ENCODE measurements at regions not wholly inside any gene's neighbourhood (a gene's known extent, or its start where the extent isn't known, plus 50 kb on each side); places are given as distances from the start of the nearest gene placed in this dataset.

- Histone ChIP-seq H3K9me3 (replicated peaks in 1 of 2; ENCODE audit: control insufficient read depth in 1 of 2, insufficient read depth in 1 of 2, low read length in 2 of 2) (no peaks in the 10 kb centered on the region), H3K27ac (ENCODE audit: low read depth in 1 of 2, low read length in 2 of 2) (no peak overlapping the region), H4K20me1 (ENCODE audit: insufficient read depth, low read length) (no peaks in the 10 kb centered on the region), H3K4me2 (replicated peaks; ENCODE audit: extremely low read depth, low read length, poor library complexity, severe bottlenecking) (no peak overlapping the region), H3K4me3 (replicated peaks in 1 of 3; ENCODE audit: low read depth in 2 of 3, low read length in 3 of 3) (no peak overlapping the region), H2AFZ (ENCODE audit: insufficient read depth, low read depth, low read length, poor library complexity, severe bottlenecking) (no peak overlapping the region), H3K27me3 (ENCODE audit: control insufficient read depth in 2 of 2, insufficient read depth in 2 of 2, low read length in 2 of 2) (no peaks in the 10 kb centered on the region), H3K36me3 (replicated peaks in 1 of 2; ENCODE audit: control insufficient read depth in 1 of 2, insufficient read depth in 2 of 2, low read length in 2 of 2) (no peaks in the 10 kb centered on the region), H3K4me1 (ENCODE audit: control insufficient read depth in 1 of 2, insufficient read depth in 2 of 2, low read length in 2 of 2) (no peaks in the 10 kb centered on the region), H3K79me2 (ENCODE audit: insufficient read depth, low read length) (no peaks in the 10 kb centered on the region), H3K9ac (ENCODE audit: insufficient read depth, low read length, poor library complexity, severe bottlenecking) (no peak overlapping the region)
- peak; percentile 84 for TF ChIP-seq CTCF (IDR thresholded peaks at IDR 0.05)
- intact Hi-C loops (cut with micrococcal nuclease) = no loop called here
- 17% methylated on average over 1 of the region's 1 CpG for WGBS (ENCODE audit: insufficient coverage)
- peak in 2 of 3 donors; percentile 9 to 10 for DNase-seq
- Mint-ChIP-seq H3K27me3 (ENCODE audit: low read depth in 3 of 3) (peaks cover 0 to 2% (median 0%) of the 10 kb centered on the region in 3 donors), H3K27ac (no peak overlapping the region), H3K4me3 (no peak overlapping the region), H3K4me1 (no peaks in the 10 kb centered on the region), H3K9me3 (peaks cover 0 to 5% (median 1%) of the 10 kb centered on the region in 7 donors), H3K36me3 (no peaks in the 10 kb centered on the region)
These were observed 1766.9 kb upstream of the SEL1L start for GRCh38 chr14:83300476-83301064.

GRCh38 chr14:83301791-83302190 lies 1768.1 kb upstream of the SEL1L start:
- Histone ChIP-seq H3K36me3 (replicated peaks in 1 of 2; ENCODE audit: control insufficient read depth in 1 of 2, insufficient read depth in 2 of 2, low read length in 2 of 2) (no peaks in the 10 kb centered on the region), H3K9ac (ENCODE audit: insufficient read depth, low read length, poor library complexity, severe bottlenecking) (no peak overlapping the region), H3K27me3 (ENCODE audit: control insufficient read depth in 2 of 2, insufficient read depth in 2 of 2, low read length in 2 of 2) (no peaks in the 10 kb centered on the region), H3K4me2 (replicated peaks; ENCODE audit: extremely low read depth, low read length, poor library complexity, severe bottlenecking) (no peak overlapping the region), H3K9me3 (replicated peaks in 1 of 2; ENCODE audit: control insufficient read depth in 1 of 2, insufficient read depth in 1 of 2, low read length in 2 of 2) (no peaks in the 10 kb centered on the region), H3K4me1 (ENCODE audit: control insufficient read depth in 1 of 2, insufficient read depth in 2 of 2, low read length in 2 of 2) (no peaks in the 10 kb centered on the region), H3K27ac (ENCODE audit: low read depth in 1 of 2, low read length in 2 of 2) (no peak overlapping the region), H2AFZ (ENCODE audit: insufficient read depth, low read depth, low read length, poor library complexity, severe bottlenecking) (peak overlapping the region; percentile 17), H4K20me1 (ENCODE audit: insufficient read depth, low read length) (no peaks in the 10 kb centered on the region), H3K79me2 (ENCODE audit: insufficient read depth, low read length) (no peaks in the 10 kb centered on the region), H3K4me3 (replicated peaks in 1 of 3; ENCODE audit: low read depth in 2 of 3, low read length in 3 of 3) (no peak overlapping the region)
- H3K27me3 Mint-ChIP-seq (ENCODE audit: low read depth in 3 of 3) = peaks cover 0 to 2% (median 0%) of the 10 kb centered on the region in 3 donors
- no peak for TF ChIP-seq CTCF (IDR thresholded peaks at IDR 0.05)
- intact Hi-C loops (cut with micrococcal nuclease) = no loop called here
- H3K4me3 Mint-ChIP-seq = no peak overlapping the region
- no peaks in the 10 kb centered on the region for H3K4me1 Mint-ChIP-seq
- peaks cover 0 to 2% (median 0%) of the 10 kb centered on the region in 7 donors for H3K9me3 Mint-ChIP-seq
- DNase-seq = no peak
- H3K27ac Mint-ChIP-seq = no peak overlapping the region
- 100% methylated on average over 2 of the region's 3 CpGs for WGBS (ENCODE audit: insufficient coverage)
- no peaks in the 10 kb centered on the region for H3K36me3 Mint-ChIP-seq

Data from CD14-positive monocyte (primary cell).